Psoas muscle (tissue), 7 donors: ENCODE measurements at regions not wholly inside any gene's neighbourhood (a gene's known extent, or its start where the extent isn't known, plus 50 kb on each side); places are given as distances from the start of the nearest gene placed in this dataset.

Experiments
- ATAC-seq, 4 donors: fragments of 200-7000 bp; cut with Tn5 transposase; one replicate each; pipeline ENCODE4 v1.9.1; 2020; ENCODE audit warnings: moderate library complexity in 3 of 4, mild to moderate bottlenecking in 2 of 4
- DNase-seq, 2 donors: peaks; one replicate each; pipeline ENCODE4 v3.0.0-alpha.2; 2020
- H3K27ac ChIP-seq: fragments of 200-600 bp; one replicate; pipeline ENCODE4 v1.8.0; 2022
- H3K27me3 ChIP-seq, 3 donors: fragments of 200-600 bp in 1 of 3; one replicate each; pipeline versions ENCODE4 v1.6.1 to v1.8.0; 2013 to 2022; ENCODE audit warnings: low read length in 2 of 3, mild to moderate bottlenecking in 2 of 3, moderate library complexity in 1 of 3; ENCODE audit not compliant: insufficient read depth in 3 of 3
- H3K36me3 ChIP-seq, 2 donors: fragments of 200-600 bp in 1 of 2; one replicate each; pipeline versions ENCODE4 v1.6.1 to v1.8.0; 2013 to 2022; ENCODE audit warnings: low read depth in 1 of 2, mild to moderate bottlenecking in 1 of 2, moderate library complexity in 1 of 2; ENCODE audit not compliant: insufficient read depth in 1 of 2
- H3K4me1 ChIP-seq: fragments of 200-600 bp; one replicate; pipeline ENCODE4 v1.8.0; 2022
- H3K4me3 ChIP-seq: fragments of 200-600 bp; one replicate; pipeline ENCODE4 v1.8.0; 2022; ENCODE audit warnings: mild to moderate bottlenecking
- H3K9me3 ChIP-seq: fragments of 200-600 bp; one replicate; pipeline ENCODE4 v1.8.0; 2022
- WGBS, 3 donors: extraction: QIAGEN DNeasy Blood & Tissue Kit; methylation state at CpG; one replicate each; pipeline versions ENCODE4 v1.1.6 to v1.1.7; 2013; 5-methylcytosine and 5-hydroxymethylcytosine counted together
- intact Hi-C, 2 donors: fragments of 100-400 bp; cut with DNase I; formaldehyde crosslinking; loops; one replicate each; pipeline versions ENCODE4 v1.11.0 to v1.14.2; 2022
- TF ChIP-seq, protein P1 (sequence below): fragments of 200-600 bp; IDR thresholded peaks from one replicate; pipeline ENCODE4 v1.8.0; 2022; ENCODE audit warnings: antibody characterized with exemption
- donor health status: healthy with polysubstance abuse.
- donor health status: DM: no; HTN: no; CAD: no; lungs with moderate emphysema.
- donor health status: Bipolar disorder and iron deficiency.
- donor health status: healthy.
- donor health status: DM: yes; HTN: yes; CAD: no.
- donor health status: DM: no; HTN: no; CAD: no.
- donor health status: DM: yes; HTN: yes; CAD: no.

DNA sequence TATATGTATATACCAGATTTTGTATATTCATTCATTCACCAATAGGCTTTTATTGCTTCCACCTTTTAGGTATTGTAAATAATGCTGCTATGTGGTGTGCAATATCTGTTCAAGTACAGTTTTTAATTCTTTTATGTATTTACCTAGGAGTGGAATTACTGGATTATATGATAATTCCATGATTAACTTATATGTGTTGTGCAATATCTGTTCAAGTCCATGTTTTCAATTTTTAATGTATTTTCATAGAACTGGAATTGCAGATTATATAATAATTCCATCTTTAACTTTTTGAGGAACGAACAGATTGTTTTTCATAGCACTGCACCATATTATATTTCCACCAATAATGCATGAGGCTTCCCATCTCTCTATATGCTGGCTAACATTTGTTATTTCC, 50.6 kb upstream of the L3MBTL4 start:
- H3K27ac ChIP-seq, result no peak overlapping the region
- no peak overlapping the region for H3K4me3 ChIP-seq

DNA sequence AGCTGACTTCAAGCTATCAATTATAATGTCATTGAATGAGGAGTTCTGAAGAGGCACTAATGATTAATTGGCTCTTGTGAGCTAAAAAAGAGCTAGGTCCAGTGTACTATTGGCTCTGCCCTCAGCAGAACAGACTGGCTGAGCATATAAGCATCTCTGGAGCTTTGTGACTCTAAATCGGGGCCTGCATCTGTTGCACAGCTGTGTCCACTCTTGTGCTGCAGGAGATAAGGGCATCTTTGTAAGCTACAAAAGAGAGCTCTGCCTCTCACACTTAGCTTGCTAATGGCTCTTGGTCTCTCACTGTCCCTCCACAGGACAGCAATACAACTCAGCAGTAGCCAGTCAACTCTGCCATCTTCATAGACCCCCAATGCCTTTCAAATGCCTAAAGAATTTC, 61.5 kb upstream of the L3MBTL4 start:
- no peak for ATAC-seq
- H3K27ac ChIP-seq, result no peak overlapping the region
- TF ChIP-seq, protein P1, sequence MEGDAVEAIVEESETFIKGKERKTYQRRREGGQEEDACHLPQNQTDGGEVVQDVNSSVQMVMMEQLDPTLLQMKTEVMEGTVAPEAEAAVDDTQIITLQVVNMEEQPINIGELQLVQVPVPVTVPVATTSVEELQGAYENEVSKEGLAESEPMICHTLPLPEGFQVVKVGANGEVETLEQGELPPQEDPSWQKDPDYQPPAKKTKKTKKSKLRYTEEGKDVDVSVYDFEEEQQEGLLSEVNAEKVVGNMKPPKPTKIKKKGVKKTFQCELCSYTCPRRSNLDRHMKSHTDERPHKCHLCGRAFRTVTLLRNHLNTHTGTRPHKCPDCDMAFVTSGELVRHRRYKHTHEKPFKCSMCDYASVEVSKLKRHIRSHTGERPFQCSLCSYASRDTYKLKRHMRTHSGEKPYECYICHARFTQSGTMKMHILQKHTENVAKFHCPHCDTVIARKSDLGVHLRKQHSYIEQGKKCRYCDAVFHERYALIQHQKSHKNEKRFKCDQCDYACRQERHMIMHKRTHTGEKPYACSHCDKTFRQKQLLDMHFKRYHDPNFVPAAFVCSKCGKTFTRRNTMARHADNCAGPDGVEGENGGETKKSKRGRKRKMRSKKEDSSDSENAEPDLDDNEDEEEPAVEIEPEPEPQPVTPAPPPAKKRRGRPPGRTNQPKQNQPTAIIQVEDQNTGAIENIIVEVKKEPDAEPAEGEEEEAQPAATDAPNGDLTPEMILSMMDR, result no peak
- 23 to 38% (median 31%) methylated on average over 1 of the region's 1 CpG for WGBS, 3 donors
- H3K9me3 ChIP-seq, result no peaks in the 10 kb centered on the region
- H3K4me1 ChIP-seq, result no peaks in the 10 kb centered on the region
- peaks cover 0 to 3% (median 2%) of the 10 kb centered on the region in 3 donors for H3K27me3 ChIP-seq
- H3K36me3 ChIP-seq, result no peaks in the 10 kb centered on the region
- no peak for DNase-seq
- intact Hi-C loops, result no loop called here
- no peak overlapping the region for H3K4me3 ChIP-seq

More for the DNA sequence above, 50.6 kb upstream of the L3MBTL4 start:
- Histone ChIP-seq H3K9me3 (peaks cover 2% of the 10 kb centered on the region), H3K27me3 (no peaks in the 10 kb centered on the region), H3K36me3 (no peaks in the 10 kb centered on the region), H3K4me1 (no peaks in the 10 kb centered on the region)
- WGBS, 3 donors, result 80 to 87% (median 86%) methylated on average over 1 of the region's 1 CpG
- intact Hi-C loops, result no loop called here
- DNase-seq, result no peak
- no peak for ATAC-seq
- TF ChIP-seq, protein P1, result no peak

DNA sequence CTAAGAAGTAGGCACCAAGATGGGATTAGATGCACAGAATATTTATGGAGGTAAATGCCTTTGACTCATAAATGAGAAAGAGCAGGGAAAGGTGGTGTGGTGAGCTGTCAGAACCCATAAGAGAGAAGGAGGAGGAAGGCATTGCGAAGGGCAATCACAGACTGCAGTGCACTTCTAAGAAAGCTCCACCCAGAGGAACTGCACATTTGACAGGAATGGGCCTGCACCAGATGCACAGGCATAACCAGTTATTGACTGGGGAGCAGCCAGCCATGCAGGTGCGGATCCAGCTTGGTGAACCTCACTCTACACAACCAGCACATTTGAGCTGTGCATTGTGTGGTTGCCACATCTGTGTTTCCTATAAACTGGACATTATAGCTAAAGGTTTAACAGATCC, 62.2 kb upstream of the L3MBTL4 start:
- no peak for ATAC-seq
- peaks cover 0 to 2% (median 0%) of the 10 kb centered on the region in 3 donors for H3K27me3 ChIP-seq
- 93 to 98% (median 93%) methylated on average over 2 of the region's 2 CpGs for WGBS, 3 donors
- H3K4me3 ChIP-seq, result no peak overlapping the region
- TF ChIP-seq, protein P1, result no peak
- intact Hi-C loops, result no loop called here
- no peak overlapping the region for H3K27ac ChIP-seq
- H3K36me3 ChIP-seq, result no peaks in the 10 kb centered on the region
- H3K9me3 ChIP-seq, result no peaks in the 10 kb centered on the region
- no peak for DNase-seq
- no peaks in the 10 kb centered on the region for H3K4me1 ChIP-seq

DNA sequence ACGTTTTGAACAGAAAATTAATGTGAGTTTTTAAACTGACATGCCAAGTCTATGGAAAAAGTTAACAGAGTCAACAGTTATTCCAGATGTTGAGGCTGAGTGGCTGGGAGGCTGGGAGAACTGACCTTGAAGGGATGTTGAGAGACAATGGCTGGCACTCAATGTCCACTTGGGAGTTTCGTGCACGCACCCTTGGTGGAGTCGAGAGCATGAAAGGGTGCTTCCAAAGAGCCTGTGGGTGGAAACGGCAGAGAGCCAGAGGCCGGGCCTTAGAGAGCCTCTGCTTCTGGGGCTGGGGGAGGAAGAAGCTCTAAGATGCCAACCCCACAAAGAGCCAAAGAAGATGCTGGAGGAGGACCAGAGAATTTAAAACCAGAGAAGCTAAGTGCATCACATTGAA, 63.4 kb upstream of the L3MBTL4 start:
- H3K4me3 ChIP-seq, result no peak overlapping the region
- DNase-seq (no peak), ATAC-seq (no peak)
- no peaks in the 10 kb centered on the region for H3K4me1 ChIP-seq
- intact Hi-C loops, result no loop called here
- no peaks in the 10 kb centered on the region for H3K36me3 ChIP-seq
- TF ChIP-seq, protein P1, result no peak
- H3K27ac ChIP-seq, result no peak overlapping the region
- H3K27me3 ChIP-seq, result peaks cover 0 to 2% (median 0%) of the 10 kb centered on the region in 3 donors
- no peaks in the 10 kb centered on the region for H3K9me3 ChIP-seq
- 42 to 49% (median 48%) methylated on average over 6 of the region's 6 CpGs for WGBS, 3 donors

DNA sequence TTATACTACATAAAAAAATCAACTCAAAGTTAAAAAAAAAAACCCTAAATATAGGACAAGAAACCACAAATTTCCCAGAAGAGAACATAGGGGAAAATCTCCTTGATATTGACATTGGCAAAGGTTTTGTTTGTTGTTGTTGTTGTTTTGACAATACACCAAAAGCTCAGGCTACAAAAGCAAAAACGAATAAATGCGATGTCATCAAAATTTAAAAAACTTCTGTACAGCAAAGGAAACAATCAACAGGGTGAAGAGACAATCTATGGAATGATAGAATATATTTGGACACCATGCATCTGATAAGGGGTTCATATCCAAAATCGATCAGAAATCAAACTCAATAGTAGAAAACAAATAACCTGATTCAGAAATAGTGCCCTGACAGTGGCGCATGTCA, 65.0 kb upstream of the L3MBTL4 start:
- Histone ChIP-seq H3K27ac (no peak overlapping the region), H3K9me3 (no peaks in the 10 kb centered on the region), H3K4me3 (no peak overlapping the region), H3K4me1 (no peaks in the 10 kb centered on the region), H3K36me3 (no peaks in the 10 kb centered on the region), H3K27me3 (peaks cover 0 to 2% (median 0%) of the 10 kb centered on the region in 3 donors)
- ATAC-seq (no peak), DNase-seq (no peak)
- TF ChIP-seq, protein P1, result no peak
- 93 to 98% (median 95%) methylated on average over 4 of the region's 4 CpGs for WGBS, 3 donors
- intact Hi-C loops, result loop anchor here in 1 of 2 donors (10.0 kb wide), 1 partner anchor 605 kb away; no protein-coding TSS in a partner anchor
